ENCODE measurements at regions not wholly inside any gene's neighbourhood (a gene's known extent, or its start where the extent isn't known, plus 50 kb on each side); places are given as distances from the start of the nearest gene placed in this dataset.

DNA sequence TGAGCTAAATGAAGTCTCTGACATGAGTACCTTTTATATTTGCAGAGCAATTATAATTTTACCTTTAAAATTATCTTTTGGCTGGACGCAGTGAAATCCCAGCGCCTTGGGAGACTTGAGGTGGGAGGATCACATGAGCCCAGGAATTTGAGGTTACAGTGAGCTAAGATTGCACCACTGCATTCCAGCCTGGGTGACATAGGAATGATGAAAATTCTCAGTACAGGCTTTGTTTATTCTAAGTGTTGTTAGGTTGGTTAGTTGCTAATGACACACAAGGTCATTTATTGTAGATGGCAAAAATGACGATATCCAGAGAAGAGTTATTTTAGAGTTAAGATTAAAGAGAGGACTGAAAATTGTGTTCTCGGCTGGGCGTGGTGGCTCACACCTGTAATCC, 87.6 kb downstream of the XRCC2 start:
- Histone ChIP-seq H3K9ac (ENCODE audit: low read length) (no peak overlapping the region), H3K4me2 (ENCODE audit: low read depth, low read length) (no peak overlapping the region), H3K79me2 (ENCODE audit: low read length) (no peaks in the 10 kb centered on the region), H3K4me1 (ENCODE audit: low read length) (no peaks in the 10 kb centered on the region), H3K9me2 (replicated peaks; ENCODE audit: insufficient read depth, low read length) (no peaks in the 10 kb centered on the region), H3F3A (ENCODE audit: insufficient read depth, low read length) (no peaks in the 10 kb centered on the region), H3K36me3 (replicated peaks; ENCODE audit: insufficient read depth, low read length) (no peaks in the 10 kb centered on the region), H3K9me3 (replicated peaks; ENCODE audit: insufficient read depth, low read length) (no peaks in the 10 kb centered on the region), H3K4me3 (ENCODE audit: low read length) (no peak overlapping the region), H3K27me3 (replicated peaks; ENCODE audit: insufficient read depth, low read length) (no peaks in the 10 kb centered on the region), H4K20me1 (ENCODE audit: insufficient read depth, low read length) (no peaks in the 10 kb centered on the region), H2AFZ (ENCODE audit: low read length) (no peak overlapping the region), H3K27ac (ENCODE audit: low read length) (no peak overlapping the region)
- TF ChIP-seq EZH2phosphoT487 (IDR thresholded peaks at IDR 0.05; ENCODE audit: low read length): no peak
- no peak for DNase-seq

DNA sequence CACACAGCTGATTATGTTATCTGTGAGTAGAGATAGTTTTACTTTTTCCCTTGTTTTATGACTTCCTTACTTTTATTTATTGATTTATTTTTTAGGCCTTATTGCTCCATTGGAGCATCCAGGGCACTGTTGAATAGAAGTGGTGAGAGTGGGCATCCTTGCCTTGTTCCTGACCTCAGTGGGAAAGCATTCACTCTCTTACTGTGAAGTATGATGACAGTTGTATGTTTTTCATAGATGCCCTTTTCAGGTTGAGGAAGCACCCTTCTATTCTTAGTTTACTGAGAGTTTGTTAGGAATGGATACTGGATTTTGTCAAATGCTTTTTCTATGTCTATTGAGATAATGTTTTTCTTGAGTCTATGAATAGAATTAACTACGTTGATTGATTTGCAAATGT, 88.6 kb downstream of the XRCC2 start:
- Histone ChIP-seq H3K9me3 (replicated peaks; ENCODE audit: insufficient read depth, low read length) (no peaks in the 10 kb centered on the region), H3K27me3 (replicated peaks; ENCODE audit: insufficient read depth, low read length) (no peaks in the 10 kb centered on the region), H3F3A (ENCODE audit: insufficient read depth, low read length) (no peaks in the 10 kb centered on the region), H4K20me1 (ENCODE audit: insufficient read depth, low read length) (no peaks in the 10 kb centered on the region), H3K4me2 (ENCODE audit: low read depth, low read length) (no peak overlapping the region), H3K4me1 (ENCODE audit: low read length) (no peaks in the 10 kb centered on the region), H3K9me2 (replicated peaks; ENCODE audit: insufficient read depth, low read length) (no peaks in the 10 kb centered on the region), H3K27ac (ENCODE audit: low read length) (no peak overlapping the region), H2AFZ (ENCODE audit: low read length) (no peak overlapping the region), H3K9ac (ENCODE audit: low read length) (no peak overlapping the region), H3K36me3 (replicated peaks; ENCODE audit: insufficient read depth, low read length) (no peaks in the 10 kb centered on the region), H3K4me3 (ENCODE audit: low read length) (no peak overlapping the region), H3K79me2 (ENCODE audit: low read length) (no peaks in the 10 kb centered on the region)
- TF ChIP-seq, protein P1, sequence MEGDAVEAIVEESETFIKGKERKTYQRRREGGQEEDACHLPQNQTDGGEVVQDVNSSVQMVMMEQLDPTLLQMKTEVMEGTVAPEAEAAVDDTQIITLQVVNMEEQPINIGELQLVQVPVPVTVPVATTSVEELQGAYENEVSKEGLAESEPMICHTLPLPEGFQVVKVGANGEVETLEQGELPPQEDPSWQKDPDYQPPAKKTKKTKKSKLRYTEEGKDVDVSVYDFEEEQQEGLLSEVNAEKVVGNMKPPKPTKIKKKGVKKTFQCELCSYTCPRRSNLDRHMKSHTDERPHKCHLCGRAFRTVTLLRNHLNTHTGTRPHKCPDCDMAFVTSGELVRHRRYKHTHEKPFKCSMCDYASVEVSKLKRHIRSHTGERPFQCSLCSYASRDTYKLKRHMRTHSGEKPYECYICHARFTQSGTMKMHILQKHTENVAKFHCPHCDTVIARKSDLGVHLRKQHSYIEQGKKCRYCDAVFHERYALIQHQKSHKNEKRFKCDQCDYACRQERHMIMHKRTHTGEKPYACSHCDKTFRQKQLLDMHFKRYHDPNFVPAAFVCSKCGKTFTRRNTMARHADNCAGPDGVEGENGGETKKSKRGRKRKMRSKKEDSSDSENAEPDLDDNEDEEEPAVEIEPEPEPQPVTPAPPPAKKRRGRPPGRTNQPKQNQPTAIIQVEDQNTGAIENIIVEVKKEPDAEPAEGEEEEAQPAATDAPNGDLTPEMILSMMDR (IDR thresholded peaks at IDR 0.05; ENCODE audit: low read length): no peak
- no peak for TF ChIP-seq EZH2phosphoT487 (IDR thresholded peaks at IDR 0.05; ENCODE audit: low read length)
- TF ChIP-seq EZH2 (optimal IDR thresholded peaks at IDR 0.05; ENCODE audit: low read depth, low read length): no peak
- DNase-seq: no peak

DNA sequence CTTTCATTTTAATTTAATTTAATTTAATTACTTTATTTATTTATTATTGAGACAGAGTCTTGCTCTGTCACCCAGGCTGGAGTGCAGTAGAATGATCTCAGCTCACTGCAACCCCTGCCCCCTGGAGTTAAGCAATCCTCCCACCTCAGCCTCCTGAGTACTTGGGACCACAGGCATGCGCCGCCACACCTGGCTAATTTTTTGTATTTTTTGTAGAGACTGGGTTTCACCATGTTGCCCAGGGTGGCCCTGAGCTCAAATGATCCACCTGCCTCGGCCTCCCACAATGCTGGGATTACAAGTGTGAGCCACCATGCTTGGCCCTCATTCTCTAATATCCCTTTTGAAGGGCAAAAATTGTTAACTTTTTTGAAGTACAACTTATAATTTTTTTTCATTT, 92.9 kb downstream of the XRCC2 start:
- no peaks in the 10 kb centered on the region for H3K4me1 ChIP-seq (ENCODE audit: low read length)
- no peaks in the 10 kb centered on the region for H3F3A ChIP-seq (ENCODE audit: insufficient read depth, low read length)
- no peak overlapping the region for H3K4me2 ChIP-seq (ENCODE audit: low read depth, low read length)
- no peak for DNase-seq
- TF ChIP-seq, protein P1 (IDR thresholded peaks at IDR 0.05; ENCODE audit: low read length): no peak
- no peak for TF ChIP-seq EZH2phosphoT487 (IDR thresholded peaks at IDR 0.05; ENCODE audit: low read length)
- TF ChIP-seq EZH2 (optimal IDR thresholded peaks at IDR 0.05; ENCODE audit: low read depth, low read length): no peak
- no peak overlapping the region for H2AFZ ChIP-seq (ENCODE audit: low read length)
- H3K4me3 ChIP-seq (ENCODE audit: low read length): no peak overlapping the region
- H3K9me3 ChIP-seq (replicated peaks; ENCODE audit: insufficient read depth, low read length): no peaks in the 10 kb centered on the region
- no peak overlapping the region for H3K27ac ChIP-seq (ENCODE audit: low read length)
- no peaks in the 10 kb centered on the region for H3K9me2 ChIP-seq (replicated peaks; ENCODE audit: insufficient read depth, low read length)
- no peaks in the 10 kb centered on the region for H4K20me1 ChIP-seq (ENCODE audit: insufficient read depth, low read length)
- H3K79me2 ChIP-seq (ENCODE audit: low read length): no peaks in the 10 kb centered on the region
- no peak overlapping the region for H3K9ac ChIP-seq (ENCODE audit: low read length)
- H3K36me3 ChIP-seq (replicated peaks; ENCODE audit: insufficient read depth, low read length): no peaks in the 10 kb centered on the region
- H3K27me3 ChIP-seq (replicated peaks; ENCODE audit: insufficient read depth, low read length): no peaks in the 10 kb centered on the region

DNA sequence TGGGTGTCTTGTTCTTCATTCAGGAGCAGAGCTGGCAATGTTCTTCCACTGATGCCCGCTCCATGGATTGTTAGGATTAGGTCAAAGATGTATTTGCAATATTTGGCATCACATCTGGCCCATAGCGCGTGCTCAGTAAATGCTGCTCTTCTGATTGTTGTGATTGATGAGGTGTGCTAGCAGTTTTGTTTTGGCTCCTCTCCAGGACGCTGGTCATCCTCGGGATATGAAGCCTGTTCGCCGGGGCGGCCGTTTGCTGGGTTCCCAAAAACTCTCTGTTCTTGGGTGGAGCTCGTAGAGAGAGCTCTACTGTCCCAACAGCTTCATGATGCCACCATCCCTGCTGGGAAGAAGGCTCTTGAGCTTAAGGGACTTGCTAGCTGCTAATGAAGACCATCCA, 96.9 kb downstream of the XRCC2 start:
- Histone ChIP-seq H2AFZ (ENCODE audit: low read length) (no peak overlapping the region), H3K79me2 (ENCODE audit: low read length) (no peaks in the 10 kb centered on the region), H3K27ac (ENCODE audit: low read length) (no peak overlapping the region), H3K4me3 (ENCODE audit: low read length) (no peak overlapping the region), H3K9me3 (replicated peaks; ENCODE audit: insufficient read depth, low read length) (no peaks in the 10 kb centered on the region), H4K20me1 (ENCODE audit: insufficient read depth, low read length) (no peaks in the 10 kb centered on the region), H3K4me1 (ENCODE audit: low read length) (no peaks in the 10 kb centered on the region), H3K9ac (ENCODE audit: low read length) (no peak overlapping the region), H3K36me3 (replicated peaks; ENCODE audit: insufficient read depth, low read length) (no peaks in the 10 kb centered on the region), H3K4me2 (ENCODE audit: low read depth, low read length) (no peak overlapping the region), H3F3A (ENCODE audit: insufficient read depth, low read length) (no peaks in the 10 kb centered on the region), H3K27me3 (replicated peaks; ENCODE audit: insufficient read depth, low read length) (no peaks in the 10 kb centered on the region), H3K9me2 (replicated peaks; ENCODE audit: insufficient read depth, low read length) (no peaks in the 10 kb centered on the region)
- DNase-seq: no peak
- TF ChIP-seq, protein P1 (IDR thresholded peaks at IDR 0.05; ENCODE audit: low read length): no peak
- no peak for TF ChIP-seq EZH2phosphoT487 (IDR thresholded peaks at IDR 0.05; ENCODE audit: low read length)
- TF ChIP-seq EZH2 (optimal IDR thresholded peaks at IDR 0.05; ENCODE audit: low read depth, low read length): no peak

Measured in MM.1S (cell line).